ENCODE measurements at regions not wholly inside any gene's neighbourhood (a gene's known extent, or its start where the extent isn't known, plus 50 kb on each side); places are given as distances from the start of the nearest gene placed in this dataset.
A peak's percentile ranks its signal among the peaks of the same experiment; 100 is the strongest.

GRCh38 chr2:120539424-120539936 lies 193.5 kb downstream of the INHBB start:
- no peak overlapping the region for H2AFZ ChIP-seq (ENCODE audit: low read length)
- H3K36me3 ChIP-seq (ENCODE audit: control insufficient read depth in 2 of 4, insufficient read depth in 4 of 4, low read length in 3 of 4), result no peaks in the 10 kb centered on the region
- no peak overlapping the region for H3K14ac ChIP-seq (ENCODE audit: insufficient read length)
- POLR2A ChIA-PET (ENCODE audit: partially characterized antibody), result interaction anchor here (0.8 kb wide), 1 partner anchor 14 kb away, joined by 3 read pairs; no protein-coding TSS in a partner anchor
- peaks cover 0 to 5% (median under 1%) of the 10 kb centered on the region in 4 experiments; a peak in 2 of 7 replicates for H3K4me1 ChIP-seq (replicated peaks in 1 of 4; ENCODE audit: control insufficient read depth in 3 of 4, insufficient read depth in 4 of 4, low read length in 3 of 4)
- H4K5ac ChIP-seq (ENCODE audit: insufficient read length, low read depth, low read length), result no peak overlapping the region
- DNase-seq (ENCODE audit: low read depth in 1 of 2, low spot score in 2 of 2) (no peak), FAIRE-seq (no peak)
- no peak overlapping the region for H3K4me3 ChIP-seq (ENCODE audit: extremely low read depth in 1 of 4, insufficient read depth in 2 of 4, low read depth in 3 of 4, low read length in 4 of 4)
- H3K4me2 ChIP-seq (ENCODE audit: insufficient read depth in 1 of 2, low read depth in 2 of 2, low read length in 2 of 2), result no peak overlapping the region
- H2BK15ac ChIP-seq (ENCODE audit: low read length), result no peak overlapping the region
- H2BK120ac ChIP-seq (replicated peaks; ENCODE audit: low read depth, low read length), result no peak overlapping the region
- no peaks in the 10 kb centered on the region for H3K9me3 ChIP-seq (ENCODE audit: insufficient read depth in 2 of 2, low read depth in 1 of 2, low read length in 1 of 2)
- CTCF ChIA-PET (ENCODE audit: partially characterized antibody), result interaction anchor here (1.2 to 4.0 kb wide), 6 partner anchors 9 to 137 kb away, joined by 4 to 24 read pairs (median 5); no protein-coding TSS in a partner anchor
- no peak overlapping the region for H3K9ac ChIP-seq (replicated peaks in 1 of 4; ENCODE audit: extremely low read depth in 1 of 4, low read depth in 3 of 4, low read length in 3 of 4)
- no peaks in the 10 kb centered on the region for H3K79me2 ChIP-seq (ENCODE audit: control insufficient read depth in 1 of 2, insufficient read depth in 2 of 2, low read length in 2 of 2)
- no peak overlapping the region for H3K23ac ChIP-seq (ENCODE audit: insufficient read length)
- H2BK5ac ChIP-seq (ENCODE audit: low read depth, low read length), result no peak overlapping the region
- H4K20me1 ChIP-seq (replicated peaks in 1 of 2; ENCODE audit: control insufficient read depth in 1 of 2, insufficient read depth in 2 of 2, low read length in 2 of 2), result no peaks in the 10 kb centered on the region
- 88% methylated on average over 14 of the region's 15 CpGs; no CpG with 5 or more reads in 1 of the 2 experiments for WGBS, 2 experiments (ENCODE audit: extremely low coverage in 1 of 2, insufficient coverage in 1 of 2, insufficient read length in 1 of 2, insufficient replicate concordance in 2 of 2, low coverage in 1 of 2, low lambda C conversion rate in 2 of 2, missing lambda C conversion rate in 1 of 2)
- no peaks in the 10 kb centered on the region for H3K79me1 ChIP-seq (ENCODE audit: low read depth, low read length)
- H3K4ac ChIP-seq (replicated peaks; ENCODE audit: insufficient read length, low read depth, low read length), result no peak overlapping the region
- no peak for TF ChIP-seq KDM1A (IDR thresholded peaks at IDR 0.05; ENCODE audit: borderline replicate concordance, low read length)
- TF ChIP-seq PHF8 (conservative IDR thresholded peaks at IDR 0.05; ENCODE audit: low read depth, low read length), result no peak
- no peak for TF ChIP-seq TAF1 (IDR thresholded peaks at IDR 0.05; ENCODE audit: low read depth, low read length)
- TF ChIP-seq BACH1 (IDR thresholded peaks at IDR 0.05; ENCODE audit: low read length), result no peak
- no peak for TF ChIP-seq FOSL1 (IDR thresholded peaks at IDR 0.05; ENCODE audit: insufficient read depth, low read depth, low read length)
- TF ChIP-seq CBX8 (IDR thresholded peaks at IDR 0.05; ENCODE audit: borderline replicate concordance, low read depth, low read length), result no peak
- no peak overlapping the region for H3K27ac ChIP-seq (ENCODE audit: low read depth, low read length)
- H3K23me2 ChIP-seq (ENCODE audit: low read depth, low read length), result no peaks in the 10 kb centered on the region
- H2BK12ac ChIP-seq (ENCODE audit: low read depth, low read length), result no peak overlapping the region
- no peak overlapping the region for H2AK5ac ChIP-seq (ENCODE audit: low read depth, low read length)
- peak overlapping the region; percentile 48; the same call in 1 of the 2 replicates for H4K8ac ChIP-seq (ENCODE audit: extremely low read depth, insufficient read depth, low read length)
- no peak overlapping the region for H3K56ac ChIP-seq (replicated peaks; ENCODE audit: insufficient read length, low read depth, low read length)
- H3K18ac ChIP-seq (ENCODE audit: extremely low read depth, low read length), result no peak overlapping the region
- H3K27me3 ChIP-seq (replicated peaks in 1 of 4; ENCODE audit: control insufficient read depth in 3 of 4, extremely low read depth in 1 of 4, insufficient read depth in 3 of 4, low read length in 3 of 4), result peaks cover 0 to 3% (median 0%) of the 10 kb centered on the region in 4 experiments; a peak in 3 of 7 replicates
- H2BK20ac ChIP-seq (ENCODE audit: low read length), result no peak overlapping the region
- no peak overlapping the region for H4K91ac ChIP-seq (replicated peaks; ENCODE audit: insufficient read length, low read length)
